A549 (cell line): ENCODE measurements at regions not wholly inside any gene's neighbourhood (a gene's known extent, or its start where the extent isn't known, plus 50 kb on each side); places are given as distances from the start of the nearest gene placed in this dataset.

Experiments used
- CBX2 ChIP-seq: fragments of 200-600 bp; sonication (generic); IDR thresholded peaks from 2 replicates; pipeline ENCODE4 v1.6.1; 2016; ENCODE audit warnings: low read depth, mild to moderate bottlenecking, borderline replicate concordance
- CTCF ChIP-seq: fragments of >200 bp; sonication (Bioruptor Twin); formaldehyde crosslinking; IDR thresholded peaks from 3 replicates; pipeline ENCODE4 v1.5.1; 2016
- EP300 ChIP-seq, 2 experiments: fragments of >200 bp; sonication (Bioruptor Twin); formaldehyde crosslinking; IDR thresholded peaks; 2 replicates in 1 of 2; 3 replicates in 1 of 2; pipeline ENCODE4 v1.6.1; 2016 to 2017
- JUNB ChIP-seq: fragments of >200 bp; sonication (Bioruptor Twin); formaldehyde crosslinking; IDR thresholded peaks from 2 replicates; pipeline ENCODE4 v1.6.1; 2016
- MAX ChIP-seq: IDR thresholded peaks from 2 replicates; pipeline ENCODE4 v1.6.1; 2012
- POLR2A ChIP-seq: IDR thresholded peaks from 2 replicates; pipeline ENCODE4 v1.6.1; 2012; ENCODE audit warnings: mild to moderate bottlenecking, low read length
- POLR2AphosphoS2 ChIP-seq: conservative IDR thresholded peaks from 2 replicates; pipeline ENCODE4 v1.6.1; 2012; ENCODE audit warnings: low read length, improper control_type of control experiment, inconsistent platforms
- RAD21 ChIP-seq, 2 experiments: fragments of >200 bp in 1 of 2; sonication (Bioruptor Twin) in 1 of 2; formaldehyde crosslinking in 1 of 2; IDR thresholded peaks in 1 of 2; conservative IDR thresholded peaks in 1 of 2; 2 replicates in 1 of 2; 3 replicates in 1 of 2; pipeline ENCODE4 v1.6.1; 2012 to 2018; ENCODE audit warnings: inconsistent platforms in 1 of 2
- RARB ChIP-seq: fragments of 250-450 bp; sonication (Bioruptor Pico); IDR thresholded peaks from 2 replicates; pipeline ENCODE4 v1.8.0; 2021; ENCODE audit warnings: mild to moderate bottlenecking, moderate library complexity
- ZFP36 ChIP-seq: fragments of 450-650 bp; IDR thresholded peaks from 2 replicates; pipeline ENCODE4 v1.6.1; 2014; ENCODE audit warnings: borderline replicate concordance; ENCODE audit not compliant: partially characterized antibody
- ZSCAN20 ChIP-seq: fragments of 250-450 bp; sonication (Bioruptor Pico); IDR thresholded peaks from 2 replicates; pipeline ENCODE4 v1.8.0; 2022; ENCODE audit warnings: mild to moderate bottlenecking, moderate library complexity

- no peak for TF ChIP-seq JUNB
- no peak for TF ChIP-seq CTCF
- no peak for TF ChIP-seq POLR2A
- TF ChIP-seq POLR2AphosphoS2 = no peak
- TF ChIP-seq ZSCAN20 (CRISPR knock-in tag) = no peak
- no peak for TF ChIP-seq RARB
- no peak for TF ChIP-seq ZFP36
- TF ChIP-seq CBX2 = no peak
- no peak for TF ChIP-seq EP300 (IDR thresholded peaks at IDR 0.05)
- no peak for TF ChIP-seq MAX
- TF ChIP-seq RAD21 (conservative IDR thresholded peaks at IDR 0.05 in 1 of 2, IDR thresholded peaks at IDR 0.05 in 1 of 2) = no peak
Measured at GRCh38 chr3:18597919-18598318, 172.8 kb upstream of the SATB1 start.
